Hepatocyte (in vitro differentiated cells): ENCODE measurements at regions not wholly inside any gene's neighbourhood (a gene's known extent, or its start where the extent isn't known, plus 50 kb on each side); places are given as distances from the start of the nearest gene placed in this dataset.
"Not testable (repeated sequence)": the region's sequence is repeated elsewhere in the genome, so short reads cannot be mapped to it uniquely, and the experiment has no call there.

Source experiments
- DNase-seq: peaks from one replicate; pipeline ENCODE4 v3.0.0-alpha.2; 2016; ENCODE audit warnings: low spot score
- H2AFZ ChIP-seq: fragments of 200-600 bp; sonication (generic); 2 replicates; pipeline ENCODE4 v1.6.0; 2016; ENCODE audit warnings: antibody characterized with exemption, mild to moderate bottlenecking
- H3K27ac ChIP-seq: fragments of 200-600 bp; sonication (generic); 2 replicates; pipeline ENCODE4 v1.5.1; 2016; ENCODE audit warnings: mild to moderate bottlenecking
- H3K27me3 ChIP-seq: fragments of 200-600 bp; sonication (generic); 2 replicates; pipeline ENCODE4 v1.6.1; 2016
- H3K36me3 ChIP-seq: fragments of 200-600 bp; sonication (generic); replicated peaks from 2 replicates; pipeline ENCODE4 v1.5.1; 2016; ENCODE audit warnings: low read depth; ENCODE audit not compliant: insufficient read depth
- H3K4me1 ChIP-seq: fragments of 200-600 bp; sonication (generic); 2 replicates; pipeline ENCODE4 v1.5.1; 2016; ENCODE audit warnings: mild to moderate bottlenecking, moderate library complexity; ENCODE audit not compliant: insufficient read depth
- H3K4me2 ChIP-seq: fragments of 200-600 bp; sonication (generic); 2 replicates; pipeline ENCODE4 v1.6.0; 2016
- H3K4me3 ChIP-seq: fragments of 200-600 bp; sonication (generic); 2 replicates; pipeline ENCODE4 v1.5.1; 2016; ENCODE audit warnings: mild to moderate bottlenecking
- H3K79me2 ChIP-seq: fragments of 200-600 bp; sonication (generic); 2 replicates; pipeline ENCODE4 v1.6.0; 2017; ENCODE audit warnings: mild to moderate bottlenecking
- H3K9me2 ChIP-seq: fragments of 200-600 bp; sonication (generic); replicated peaks from 2 replicates; pipeline ENCODE4 v1.6.0; 2017; ENCODE audit warnings: mild to moderate bottlenecking; ENCODE audit not compliant: insufficient read depth
- H3K9me3 ChIP-seq: fragments of 200-600 bp; sonication (generic); 2 replicates; pipeline ENCODE4 v1.5.1; 2016; ENCODE audit warnings: low read depth, mild to moderate bottlenecking
- H4K20me1 ChIP-seq: fragments of 200-600 bp; sonication (generic); 2 replicates; pipeline ENCODE4 v1.6.0; 2016; ENCODE audit warnings: mild to moderate bottlenecking; ENCODE audit not compliant: insufficient read depth, poor library complexity, severe bottlenecking
- EZH2 ChIP-seq: fragments of 200-600 bp; sonication (generic); IDR thresholded peaks from 2 replicates; pipeline ENCODE4 v1.6.1; 2016; ENCODE audit warnings: antibody characterized with exemption, mild to moderate bottlenecking, borderline replicate concordance
- EZH2phosphoT487 ChIP-seq: fragments of 200-600 bp; sonication (generic); IDR thresholded peaks from one replicate; pipeline ENCODE4 v1.6.1; 2018; ENCODE audit warnings: antibody characterized with exemption, mild to moderate bottlenecking, low read depth, moderate library complexity; ENCODE audit not compliant: unreplicated experiment, severe bottlenecking
- WGBS: methylation state at CpG from one replicate; pipeline ENCODE4 v1.1.6; 2016; ENCODE audit warnings: low lambda C conversion rate; ENCODE audit errors: missing lambda C conversion rate; 5-methylcytosine and 5-hydroxymethylcytosine counted together
- TF ChIP-seq, protein P1 (sequence below): fragments of 200-600 bp; sonication (generic); IDR thresholded peaks from 2 replicates; pipeline ENCODE4 v1.5.1; 2016; ENCODE audit warnings: antibody characterized with exemption, mild to moderate bottlenecking; ENCODE audit not compliant: poor library complexity

DNA sequence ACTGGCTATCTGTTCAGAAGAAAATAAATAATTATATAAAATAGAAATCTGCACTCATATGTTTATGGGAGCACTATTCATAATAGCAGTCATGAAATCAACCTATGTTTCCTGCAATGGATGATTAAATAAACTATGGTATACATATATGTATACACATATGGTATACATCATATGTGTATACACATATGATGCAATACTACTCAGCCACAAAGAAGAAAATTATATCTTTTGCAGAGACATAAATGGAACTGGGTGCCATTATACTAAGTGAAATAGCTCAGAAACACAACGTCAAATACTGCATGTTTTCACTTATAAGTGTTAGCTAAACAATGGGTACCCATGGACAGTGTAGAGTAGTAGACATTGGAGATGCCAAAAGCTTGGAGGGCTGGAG is 381.2 kb upstream of the LRFN5 start:
- H3K79me2 ChIP-seq: no peaks in the 10 kb centered on the region
- WGBS: 84% methylated on average over 1 of the region's 1 CpG
- no peaks in the 10 kb centered on the region for H3K9me2 ChIP-seq
- no peak overlapping the region for H3K4me2 ChIP-seq
- H3K4me1 ChIP-seq: no peaks in the 10 kb centered on the region
- TF ChIP-seq EZH2phosphoT487: no peak
- TF ChIP-seq, protein P1, sequence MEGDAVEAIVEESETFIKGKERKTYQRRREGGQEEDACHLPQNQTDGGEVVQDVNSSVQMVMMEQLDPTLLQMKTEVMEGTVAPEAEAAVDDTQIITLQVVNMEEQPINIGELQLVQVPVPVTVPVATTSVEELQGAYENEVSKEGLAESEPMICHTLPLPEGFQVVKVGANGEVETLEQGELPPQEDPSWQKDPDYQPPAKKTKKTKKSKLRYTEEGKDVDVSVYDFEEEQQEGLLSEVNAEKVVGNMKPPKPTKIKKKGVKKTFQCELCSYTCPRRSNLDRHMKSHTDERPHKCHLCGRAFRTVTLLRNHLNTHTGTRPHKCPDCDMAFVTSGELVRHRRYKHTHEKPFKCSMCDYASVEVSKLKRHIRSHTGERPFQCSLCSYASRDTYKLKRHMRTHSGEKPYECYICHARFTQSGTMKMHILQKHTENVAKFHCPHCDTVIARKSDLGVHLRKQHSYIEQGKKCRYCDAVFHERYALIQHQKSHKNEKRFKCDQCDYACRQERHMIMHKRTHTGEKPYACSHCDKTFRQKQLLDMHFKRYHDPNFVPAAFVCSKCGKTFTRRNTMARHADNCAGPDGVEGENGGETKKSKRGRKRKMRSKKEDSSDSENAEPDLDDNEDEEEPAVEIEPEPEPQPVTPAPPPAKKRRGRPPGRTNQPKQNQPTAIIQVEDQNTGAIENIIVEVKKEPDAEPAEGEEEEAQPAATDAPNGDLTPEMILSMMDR: no peak
- TF ChIP-seq EZH2: no peak
- no peaks in the 10 kb centered on the region for H3K36me3 ChIP-seq
- no peak for DNase-seq
- no peak overlapping the region for H3K4me3 ChIP-seq
- H2AFZ ChIP-seq: no peak overlapping the region
- H3K9me3 ChIP-seq: no peaks in the 10 kb centered on the region
- H4K20me1 ChIP-seq: no peaks in the 10 kb centered on the region
- H3K27me3 ChIP-seq: no peaks in the 10 kb centered on the region
- no peak overlapping the region for H3K27ac ChIP-seq

DNA sequence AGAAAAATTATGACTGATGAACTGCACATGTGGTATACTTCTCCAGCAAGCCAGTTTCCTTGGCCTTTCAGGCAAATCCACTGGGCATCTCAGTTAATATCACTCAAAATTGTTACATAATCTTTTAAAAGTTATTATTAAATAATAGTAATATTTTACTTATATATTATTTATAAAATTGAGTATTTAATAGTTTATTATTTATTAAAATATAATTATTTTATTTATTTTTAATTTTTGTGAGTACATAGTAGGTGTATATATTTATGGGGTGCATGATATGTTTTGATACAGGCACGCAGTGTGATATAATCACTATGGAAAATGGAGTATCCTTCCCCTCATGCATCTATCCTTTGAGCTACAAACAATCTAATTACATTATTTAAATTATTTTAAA is 384.1 kb upstream of the LRFN5 start:
- Histone ChIP-seq H3K79me2 (no peaks in the 10 kb centered on the region), H3K27ac (no peak overlapping the region), H2AFZ (no peak overlapping the region), H3K4me3 (no peak overlapping the region), H3K36me3 (no peaks in the 10 kb centered on the region), H3K4me2 (no peak overlapping the region), H3K4me1 (no peaks in the 10 kb centered on the region), H3K9me2 (no peaks in the 10 kb centered on the region), H4K20me1 (no peaks in the 10 kb centered on the region), H3K27me3 (no peaks in the 10 kb centered on the region), H3K9me3 (no peaks in the 10 kb centered on the region)
- 91% methylated on average over 1 of the region's 1 CpG for WGBS
- TF ChIP-seq, protein P1: no peak
- DNase-seq: no peak

DNA sequence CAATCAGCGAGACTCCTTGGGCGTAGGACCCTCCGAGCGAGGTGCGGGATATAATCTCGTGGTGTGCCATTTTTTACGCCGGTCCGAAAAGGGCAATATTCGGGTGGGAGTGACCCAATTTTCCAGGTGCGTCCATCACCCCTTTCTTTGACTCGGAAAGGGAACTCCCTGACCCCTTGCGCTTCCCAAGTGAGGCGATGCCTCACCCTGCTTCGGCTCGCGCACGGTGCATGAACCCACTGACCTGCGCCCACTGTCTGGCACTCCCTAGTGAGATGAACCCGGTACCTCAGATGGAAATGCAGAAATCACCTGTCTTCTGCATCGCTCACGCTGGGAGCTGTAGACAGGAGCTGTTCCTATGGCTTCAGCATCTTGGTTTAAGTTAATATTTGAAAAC is 391.7 kb upstream of the LRFN5 start:
- H3K27ac ChIP-seq, H4K20me1 ChIP-seq, H3K79me2 ChIP-seq, H2AFZ ChIP-seq, H3K9me2 ChIP-seq, H3K4me1 ChIP-seq, H3K4me3 ChIP-seq, H3K4me2 ChIP-seq, DNase-seq, H3K36me3 ChIP-seq, H3K9me3 ChIP-seq, H3K27me3 ChIP-seq: not testable (repeated sequence)
- WGBS: 97% methylated on average over 22 of the region's 22 CpGs

DNA sequence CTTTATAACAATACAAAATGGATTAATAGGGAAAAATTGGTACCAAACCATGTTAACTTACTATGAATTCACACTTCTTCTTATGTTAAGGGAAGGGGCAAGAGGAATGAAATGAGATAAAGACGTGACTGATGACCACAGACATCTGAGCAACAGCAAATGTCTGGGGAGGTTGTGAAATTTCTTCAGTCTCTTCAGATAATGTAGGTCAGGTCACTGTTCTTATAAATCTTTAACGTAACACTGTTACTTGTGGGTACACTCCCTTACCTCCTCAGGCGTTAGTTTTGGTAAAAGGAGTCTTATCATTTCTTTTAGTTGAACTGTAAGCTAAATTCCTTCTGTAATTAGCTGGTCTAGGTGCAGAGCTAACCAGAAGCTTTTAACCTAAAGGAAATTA is 405.0 kb upstream of the LRFN5 start:
- TF ChIP-seq, protein P1: no peak
- no peak for TF ChIP-seq EZH2
- WGBS: 45% methylated on average over 3 of the region's 3 CpGs
- no peak overlapping the region for H3K27ac ChIP-seq
- no peaks in the 10 kb centered on the region for H3K4me1 ChIP-seq
- no peak for DNase-seq
- no peak overlapping the region for H3K4me3 ChIP-seq
- H3K27me3 ChIP-seq: no peaks in the 10 kb centered on the region
- H2AFZ ChIP-seq: no peak overlapping the region
- no peak overlapping the region for H3K4me2 ChIP-seq
- no peaks in the 10 kb centered on the region for H4K20me1 ChIP-seq
- no peaks in the 10 kb centered on the region for H3K79me2 ChIP-seq
- no peaks in the 10 kb centered on the region for H3K36me3 ChIP-seq
- no peaks in the 10 kb centered on the region for H3K9me2 ChIP-seq
- no peaks in the 10 kb centered on the region for H3K9me3 ChIP-seq
